ENCODE measurements at regions not wholly inside any gene's neighbourhood (a gene's known extent, or its start where the extent isn't known, plus 50 kb on each side); places are given as distances from the start of the nearest gene placed in this dataset.
"Not testable (repeated sequence)": the region's sequence is repeated elsewhere in the genome, so short reads cannot be mapped to it uniquely, and the experiment has no call there.

DNA sequence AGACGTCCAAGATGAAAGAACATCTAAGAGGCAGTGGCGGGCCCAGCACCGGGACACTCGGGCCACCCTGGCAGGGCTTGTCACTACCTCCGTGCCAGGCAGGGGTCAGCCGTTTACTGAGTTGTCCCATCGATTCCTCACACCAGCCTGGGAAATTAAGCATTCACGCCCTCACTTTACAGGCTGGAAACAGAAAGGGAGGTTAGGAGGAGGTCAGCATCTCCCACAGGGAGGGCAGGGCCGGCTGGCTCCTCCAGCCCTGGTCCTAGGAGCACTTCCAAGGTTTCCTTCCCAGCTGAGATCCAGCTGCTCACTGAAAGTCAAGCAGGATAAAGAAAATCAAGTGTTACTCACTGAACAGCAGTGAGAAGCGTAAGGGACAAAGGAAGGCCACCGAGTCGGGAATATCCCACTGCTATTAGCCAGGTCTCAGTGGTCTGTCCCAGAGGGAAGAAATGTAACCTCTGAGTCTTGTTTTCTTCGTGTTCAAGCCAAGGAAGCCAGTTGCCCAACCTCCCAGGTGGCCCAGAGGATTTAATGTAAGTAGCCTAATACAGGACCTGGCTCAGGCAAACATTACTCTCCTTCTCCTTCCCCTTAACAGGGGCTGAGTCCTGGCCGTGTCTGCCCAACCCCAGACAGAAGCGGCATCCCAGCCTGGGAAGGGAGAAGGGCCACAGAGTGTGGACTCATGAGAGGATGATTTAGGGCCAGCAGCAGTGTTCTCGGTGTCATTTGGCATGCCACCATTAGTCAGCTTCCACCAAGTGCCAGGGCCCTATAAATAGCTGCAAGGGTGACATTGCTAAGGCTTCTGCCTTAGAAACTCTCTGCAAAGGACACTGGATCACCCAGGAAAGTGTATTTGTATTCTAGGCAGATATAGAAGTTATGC is 203.1 kb upstream of the GALNT2 start:
- Histone ChIP-seq H3K4me3 (no peak overlapping the region), H3K36me3 (replicated peaks in 1 of 2) (no peaks in the 10 kb centered on the region), H3K9me3 (replicated peaks in 1 of 3) (no peaks in the 10 kb centered on the region), H3K4me1 (replicated peaks in 1 of 2) (no peaks in the 10 kb centered on the region), H3K27me3 (no peaks in the 10 kb centered on the region), H3K27ac (no peak overlapping the region)
- DNase-seq, result peak; percentile 35 to 69 (median 54)
- intact Hi-C loops (cut with DNase I), result no loop called here
- TF ChIP-seq, protein P1, sequence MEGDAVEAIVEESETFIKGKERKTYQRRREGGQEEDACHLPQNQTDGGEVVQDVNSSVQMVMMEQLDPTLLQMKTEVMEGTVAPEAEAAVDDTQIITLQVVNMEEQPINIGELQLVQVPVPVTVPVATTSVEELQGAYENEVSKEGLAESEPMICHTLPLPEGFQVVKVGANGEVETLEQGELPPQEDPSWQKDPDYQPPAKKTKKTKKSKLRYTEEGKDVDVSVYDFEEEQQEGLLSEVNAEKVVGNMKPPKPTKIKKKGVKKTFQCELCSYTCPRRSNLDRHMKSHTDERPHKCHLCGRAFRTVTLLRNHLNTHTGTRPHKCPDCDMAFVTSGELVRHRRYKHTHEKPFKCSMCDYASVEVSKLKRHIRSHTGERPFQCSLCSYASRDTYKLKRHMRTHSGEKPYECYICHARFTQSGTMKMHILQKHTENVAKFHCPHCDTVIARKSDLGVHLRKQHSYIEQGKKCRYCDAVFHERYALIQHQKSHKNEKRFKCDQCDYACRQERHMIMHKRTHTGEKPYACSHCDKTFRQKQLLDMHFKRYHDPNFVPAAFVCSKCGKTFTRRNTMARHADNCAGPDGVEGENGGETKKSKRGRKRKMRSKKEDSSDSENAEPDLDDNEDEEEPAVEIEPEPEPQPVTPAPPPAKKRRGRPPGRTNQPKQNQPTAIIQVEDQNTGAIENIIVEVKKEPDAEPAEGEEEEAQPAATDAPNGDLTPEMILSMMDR (IDR thresholded peaks at IDR 0.05), result no peak
- TF ChIP-seq POLR2A (IDR thresholded peaks at IDR 0.05), result no peak
- 67 to 79% (median 76%) methylated on average over 14 to 16 of the region's 16 CpGs for WGBS, 4 donors

DNA sequence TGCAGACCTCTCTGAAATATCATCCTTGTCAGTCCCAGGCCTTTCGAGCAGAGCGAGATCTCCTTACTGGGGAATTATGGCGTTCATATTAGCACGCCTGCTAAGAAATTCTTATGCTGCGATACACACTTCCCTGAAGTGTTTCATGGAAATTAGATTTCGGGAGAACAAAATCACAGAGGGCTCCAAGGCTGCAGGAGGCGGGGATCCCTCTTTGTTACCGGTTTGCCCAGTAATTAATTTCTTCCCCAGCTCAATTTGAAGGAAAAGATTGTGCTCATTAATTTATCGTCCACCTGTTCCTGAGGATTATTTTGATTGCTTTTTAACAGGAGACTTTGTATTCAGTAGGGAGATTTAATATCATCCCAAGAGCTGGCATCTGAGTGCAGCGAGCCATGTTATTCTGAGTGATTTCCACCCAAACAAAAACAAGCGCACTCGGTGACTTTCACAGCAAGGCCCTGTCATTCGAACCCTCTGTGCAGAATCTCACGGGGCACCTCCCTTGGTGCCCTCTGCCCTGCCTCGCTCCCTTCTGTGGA is 202.3 kb upstream of the GALNT2 start:
- no peak overlapping the region for H3K27ac ChIP-seq
- 88 to 90% (median 89%) methylated on average over 15 of the region's 15 CpGs for WGBS, 4 donors
- H3K4me3 ChIP-seq, result no peak overlapping the region
- no peaks in the 10 kb centered on the region for H3K27me3 ChIP-seq
- no peaks in the 10 kb centered on the region for H3K36me3 ChIP-seq (replicated peaks in 1 of 2)
- H3K4me1 ChIP-seq (replicated peaks in 1 of 2), result no peaks in the 10 kb centered on the region
- intact Hi-C loops (cut with DNase I), result no loop called here
- H3K9me3 ChIP-seq (replicated peaks in 1 of 3), result no peaks in the 10 kb centered on the region
- TF ChIP-seq POLR2A (IDR thresholded peaks at IDR 0.05), result no peak
- TF ChIP-seq, protein P1 (IDR thresholded peaks at IDR 0.05), result no peak
- no peak for DNase-seq

DNA sequence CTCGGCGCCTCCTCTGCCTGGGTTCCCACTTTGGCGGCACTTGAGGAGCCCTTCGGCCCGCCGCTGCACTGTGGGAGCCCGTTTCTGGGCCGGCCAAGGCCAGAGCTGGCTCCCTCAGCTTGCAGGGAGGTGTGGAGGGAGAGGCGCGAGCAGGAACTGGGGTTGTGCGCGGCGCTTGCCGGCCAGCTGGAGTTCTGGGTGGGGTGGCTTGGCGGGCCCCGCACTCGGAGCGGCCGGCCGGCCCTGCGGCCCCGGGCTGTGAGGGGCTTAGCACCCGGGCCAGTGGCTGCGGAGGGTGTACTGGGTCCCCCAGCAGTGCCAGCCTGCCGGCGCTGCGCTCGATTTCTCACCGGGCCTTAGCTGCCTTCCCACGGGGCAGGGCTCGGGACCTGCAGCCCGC is 201.7 kb upstream of the GALNT2 start:
- DNase-seq; H3K27me3 ChIP-seq; H3K36me3 ChIP-seq (replicated peaks in 1 of 2); H3K4me1 ChIP-seq (replicated peaks in 1 of 2); H3K9me3 ChIP-seq (replicated peaks in 1 of 3); intact Hi-C loops (cut with DNase I); H3K4me3 ChIP-seq; H3K27ac ChIP-seq: not testable (repeated sequence)
- 91 to 97% (median 94%) methylated on average over 24 to 32 of the region's 32 CpGs for WGBS, 4 donors

DNA sequence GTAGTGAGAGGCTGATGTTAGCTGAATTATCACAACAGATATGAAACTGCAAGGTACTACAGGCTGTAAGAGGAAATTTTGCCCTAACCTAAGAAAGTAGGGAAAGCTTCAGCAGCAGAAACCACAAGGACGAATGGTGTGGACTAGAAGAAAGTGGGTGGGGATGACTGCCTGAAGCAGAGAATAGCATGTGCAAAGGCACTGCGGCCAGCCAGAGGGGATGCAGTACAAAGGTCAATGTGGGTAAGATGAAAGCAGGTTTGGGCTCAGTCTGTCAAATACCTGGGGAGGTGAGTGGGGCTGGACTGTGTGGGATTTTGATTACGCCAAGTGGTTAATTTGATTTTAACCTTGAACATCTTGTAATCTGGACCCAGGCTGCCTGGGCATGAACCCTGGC is 199.3 kb upstream of the GALNT2 start:
- no peak overlapping the region for H3K4me3 ChIP-seq
- TF ChIP-seq, protein P1 (IDR thresholded peaks at IDR 0.05), result no peak
- TF ChIP-seq POLR2A (IDR thresholded peaks at IDR 0.05), result no peak
- no peak for DNase-seq
- H3K4me1 ChIP-seq (replicated peaks in 1 of 2), result no peaks in the 10 kb centered on the region
- intact Hi-C loops (cut with DNase I), result no loop called here
- no peak overlapping the region for H3K27ac ChIP-seq
- 89 to 94% (median 91%) methylated on average over 3 of the region's 3 CpGs for WGBS, 4 donors
- H3K27me3 ChIP-seq, result no peaks in the 10 kb centered on the region
- H3K9me3 ChIP-seq (replicated peaks in 1 of 3), result no peaks in the 10 kb centered on the region
- H3K36me3 ChIP-seq (replicated peaks in 1 of 2), result no peaks in the 10 kb centered on the region
